ENCODE measurements at regions not wholly inside any gene's neighbourhood (a gene's known extent, or its start where the extent isn't known, plus 50 kb on each side); places are given as distances from the start of the nearest gene placed in this dataset.
"Not testable (repeated sequence)": the region's sequence is repeated elsewhere in the genome, so short reads cannot be mapped to it uniquely, and the experiment has no call there.

DNA sequence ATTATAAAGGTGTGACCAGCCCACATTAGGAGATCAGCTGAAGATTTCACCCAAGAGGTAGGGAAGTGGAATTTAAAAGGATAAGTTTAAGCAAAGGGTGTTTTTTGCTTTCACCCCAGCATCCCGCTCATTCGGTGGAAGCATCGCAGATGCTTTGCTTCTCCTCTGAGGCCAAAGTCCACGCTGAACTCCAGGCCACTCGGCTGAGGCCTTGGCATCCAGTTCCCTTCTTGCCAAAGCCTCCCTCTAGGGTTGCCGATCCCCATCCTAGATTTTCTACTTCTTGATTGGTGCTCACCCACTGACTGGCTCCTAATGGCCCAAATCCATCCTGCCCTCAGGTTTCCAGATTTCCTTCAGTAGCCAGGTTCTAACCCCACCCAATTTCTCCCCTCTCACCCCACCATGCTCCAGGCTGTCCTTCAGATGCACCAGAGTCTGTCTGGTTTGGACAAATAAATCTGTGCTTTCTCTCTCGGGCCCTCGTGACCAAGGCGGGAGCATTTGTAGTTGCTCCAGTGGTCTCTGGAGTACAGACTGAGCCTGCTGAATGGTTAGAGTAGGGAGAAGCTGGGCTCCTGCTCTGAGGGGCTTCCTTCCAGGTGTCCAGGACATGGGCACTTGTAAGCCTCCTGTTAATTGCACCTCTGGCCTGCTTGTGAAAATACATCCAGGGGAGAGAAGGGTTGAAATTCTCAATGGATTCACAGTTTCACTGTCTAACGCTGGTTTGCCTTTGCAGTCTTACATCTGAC is 193.2 kb downstream of the C1orf94 start:
- no peak for DNase-seq (ENCODE audit: low spot score)

DNA sequence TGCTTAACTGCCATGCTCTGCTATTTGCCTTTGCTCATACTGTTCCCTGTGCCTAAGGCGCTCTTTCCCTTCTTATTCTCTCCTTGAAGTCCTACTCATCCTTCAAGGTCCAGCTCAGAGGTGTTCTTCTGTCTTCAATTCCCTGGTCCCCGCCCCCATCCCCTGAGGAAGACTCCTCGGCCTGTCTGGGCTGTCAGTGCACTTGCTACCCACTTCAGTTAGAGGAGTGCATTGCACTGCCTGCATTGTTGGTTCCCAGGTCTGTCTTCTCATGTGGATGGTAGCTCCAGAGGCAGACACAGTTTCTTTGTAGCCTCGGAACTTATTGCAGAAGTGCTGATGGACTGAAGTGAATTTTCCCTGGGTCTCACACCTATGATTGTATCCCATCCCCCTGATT is 194.0 kb downstream of the C1orf94 start:
- no peak for DNase-seq (ENCODE audit: low spot score)

- not testable (repeated sequence) for DNase-seq (ENCODE audit: low spot score)
These were observed 194.5 kb downstream of the C1orf94 start for GRCh38 chr1:34371179-34371578.

- no peak for DNase-seq (ENCODE audit: low spot score)
These were observed 195.3 kb downstream of the C1orf94 start for GRCh38 chr1:34371829-34372532.

DNA sequence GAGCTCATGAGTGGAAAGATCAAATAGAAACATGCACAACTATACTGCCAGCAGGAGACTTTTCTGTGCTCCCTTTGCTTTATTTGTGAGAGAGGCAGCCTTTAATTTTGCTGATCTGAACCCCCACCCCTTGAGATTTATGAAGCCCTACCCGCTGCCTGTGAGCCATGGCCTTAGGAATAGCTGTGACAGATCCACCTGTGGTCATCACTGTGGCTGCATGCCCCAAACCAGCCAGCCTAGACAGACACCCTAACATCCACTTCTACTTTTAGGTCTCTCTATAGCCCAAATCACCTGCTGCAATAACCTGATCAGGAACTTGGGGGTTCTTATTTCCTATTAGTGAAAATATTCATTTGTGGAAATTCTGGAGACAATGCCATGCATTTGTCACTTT is 196.2 kb downstream of the C1orf94 start:
- no peak for DNase-seq (ENCODE audit: low spot score)

- no peak for DNase-seq (ENCODE audit: low spot score)
These were observed 197.2 kb downstream of the C1orf94 start for GRCh38 chr1:34373912-34374311.

DNA sequence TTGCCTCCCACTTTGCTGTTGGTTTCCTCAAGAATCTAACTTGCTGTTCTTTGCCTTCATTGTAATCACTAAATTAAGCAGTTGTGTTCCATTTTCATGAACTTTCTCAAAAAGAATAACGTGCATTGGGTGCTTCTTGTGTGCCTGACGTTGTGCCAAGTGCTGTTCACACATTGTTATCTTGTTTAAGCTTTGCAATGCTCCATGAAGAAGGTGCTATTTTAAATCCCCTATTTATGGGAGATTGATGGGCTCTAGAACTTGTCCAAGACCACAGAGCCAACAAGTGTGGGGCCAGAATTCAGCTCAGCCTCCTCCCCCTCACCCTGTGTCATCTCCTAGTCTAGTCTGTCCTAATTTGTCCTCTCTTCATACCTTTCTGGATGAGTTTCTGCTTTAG is 199.8 kb downstream of the C1orf94 start:
- DNase-seq (ENCODE audit: low spot score) = no peak

- DNase-seq (ENCODE audit: low spot score) = no peak
These were observed 202.5 kb downstream of the C1orf94 start for GRCh38 chr1:34378968-34379856.

- no peak for DNase-seq (ENCODE audit: low spot score)
These were observed 203.2 kb downstream of the C1orf94 start for GRCh38 chr1:34379911-34380310.

- no peak for DNase-seq (ENCODE audit: low spot score)
These were observed 203.9 kb downstream of the C1orf94 start for GRCh38 chr1:34380526-34381124.

DNA sequence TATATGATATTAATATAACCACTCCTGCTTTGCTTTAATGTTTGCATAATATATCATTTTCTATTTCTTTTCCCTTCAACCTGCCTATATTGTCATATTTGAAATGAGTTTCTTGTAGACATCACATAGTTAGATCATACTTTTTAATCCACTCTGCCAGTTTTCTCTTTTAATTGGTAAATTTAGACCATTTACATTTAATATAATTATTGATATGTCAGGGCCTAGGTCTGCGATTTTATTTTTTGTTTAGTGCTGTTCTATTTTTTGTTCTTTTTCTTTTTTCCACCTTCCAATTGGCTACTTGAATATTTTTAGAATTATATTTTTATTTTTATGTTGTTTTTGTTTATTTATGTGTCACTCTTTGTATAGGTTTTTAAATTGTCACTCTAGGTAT is 213.3 kb downstream of the C1orf94 start:
- DNase-seq (ENCODE audit: low spot score) = no peak

DNA sequence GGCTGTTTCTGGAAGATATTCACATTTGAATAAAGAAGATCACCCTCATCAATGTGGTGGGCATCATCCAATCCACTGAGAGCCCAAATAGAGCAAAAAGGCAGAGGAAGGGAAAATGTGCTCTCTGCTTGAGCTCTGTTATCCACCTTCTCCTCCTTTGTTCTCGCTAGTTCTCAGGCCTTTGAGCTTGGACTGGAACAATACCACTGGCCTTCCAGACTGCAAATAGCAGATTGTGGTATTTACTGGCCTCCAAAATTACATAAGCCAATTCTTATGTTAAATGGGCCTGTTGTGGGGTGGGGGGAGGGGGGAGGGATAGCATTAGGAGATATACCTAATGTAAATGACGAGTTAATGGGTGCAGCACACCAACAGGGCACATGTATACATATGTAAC is 219.3 kb downstream of the C1orf94 start:
- DNase-seq (ENCODE audit: low spot score) = no peak

- DNase-seq (ENCODE audit: low spot score) = no peak
These were observed 221.7 kb downstream of the C1orf94 start for GRCh38 chr1:34398241-34398915.

DNA sequence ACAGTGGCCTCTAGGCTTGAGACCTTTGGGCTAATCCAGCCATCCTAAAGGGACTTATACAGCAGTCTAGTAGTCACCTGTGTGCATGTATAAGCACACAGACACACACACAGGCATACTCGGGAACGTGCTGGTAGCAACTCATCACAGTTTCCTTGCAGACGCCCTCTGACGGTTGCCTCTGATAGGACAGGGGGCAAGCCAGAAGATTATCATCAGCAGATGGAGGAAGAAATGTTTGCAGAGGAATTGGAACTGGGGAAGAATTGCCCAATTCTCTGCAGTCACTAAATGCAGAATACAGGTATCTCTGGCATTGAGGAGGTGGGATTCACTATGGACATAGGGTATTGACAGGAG is 222.2 kb downstream of the C1orf94 start:
- no peak for DNase-seq (ENCODE audit: low spot score)

- DNase-seq (ENCODE audit: low spot score) = no peak
These were observed 224.0 kb downstream of the C1orf94 start for GRCh38 chr1:34400675-34401074.

DNA sequence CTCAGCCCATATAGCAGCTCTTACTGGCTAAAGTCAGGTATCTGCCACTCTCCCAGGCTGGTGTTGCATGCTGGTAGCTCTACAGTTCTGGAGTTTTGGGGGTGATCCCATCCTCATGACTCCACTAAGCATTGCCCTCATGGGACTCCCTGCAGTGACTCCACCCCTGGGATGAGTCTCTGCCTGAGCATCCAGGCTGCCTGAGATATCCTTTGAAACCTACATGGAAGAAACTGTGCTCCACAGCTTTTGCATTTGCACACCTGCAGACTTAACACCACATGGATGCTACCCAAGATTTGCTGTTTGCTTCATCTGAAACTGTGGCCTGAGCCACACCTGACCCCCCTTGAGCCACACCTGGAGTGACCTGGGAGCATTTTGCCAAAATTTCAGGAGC is 226.4 kb downstream of the C1orf94 start:
- DNase-seq (ENCODE audit: low spot score) = no peak

- DNase-seq (ENCODE audit: low spot score) = no peak
These were observed 228.1 kb downstream of the C1orf94 start for GRCh38 chr1:34404804-34405203.

DNA sequence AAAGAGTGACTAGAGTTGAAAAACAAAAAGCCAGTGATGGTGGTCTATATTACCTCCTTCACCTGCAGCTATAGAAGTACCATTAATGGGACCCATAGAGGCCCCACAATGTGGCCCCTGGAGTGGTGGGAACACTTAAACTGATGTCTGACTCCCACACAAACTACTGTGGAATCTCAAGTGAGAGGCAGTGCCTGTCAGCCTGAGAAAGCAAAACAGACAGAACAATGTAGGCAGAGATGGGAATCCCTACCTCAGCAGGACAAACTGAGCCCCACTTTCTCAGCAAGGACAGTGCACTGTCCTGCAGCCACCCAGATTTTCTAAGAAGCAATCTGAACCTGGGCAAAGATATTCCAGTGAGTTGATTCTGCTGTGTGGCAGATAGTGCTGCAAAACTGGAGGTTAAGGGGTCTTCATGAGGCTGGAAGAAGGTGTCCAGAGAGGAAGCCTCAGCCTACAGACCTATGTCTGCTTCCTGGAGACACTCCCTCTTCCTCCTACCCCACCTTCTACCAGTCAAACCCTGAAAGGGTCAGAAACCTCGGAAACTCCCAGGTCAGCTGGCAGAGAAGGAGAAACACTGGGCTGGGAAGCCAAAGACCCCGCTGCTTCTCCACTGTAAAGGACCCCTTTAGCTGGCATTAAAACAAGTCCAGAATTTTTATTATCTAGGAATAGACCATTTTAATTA is 228.7 kb downstream of the C1orf94 start:
- no peak for DNase-seq (ENCODE audit: low spot score)

GRCh38 chr1:34406377-34406776 is 229.7 kb downstream of the C1orf94 start:
- DNase-seq (ENCODE audit: low spot score) = no peak

- no peak for DNase-seq (ENCODE audit: low spot score)
These were observed 230.3 kb downstream of the C1orf94 start for GRCh38 chr1:34406833-34407539.

GRCh38 chr1:34408011-34408410 is 231.3 kb downstream of the C1orf94 start:
- no peak for DNase-seq (ENCODE audit: low spot score)

Measured in germinal center (tissue), 1 donor.